ENCODE measurements at regions not wholly inside any gene's neighbourhood (a gene's known extent, or its start where the extent isn't known, plus 50 kb on each side); places are given as distances from the start of the nearest gene placed in this dataset.

GRCh38 chr11:95456714-95457491, 225.9 kb upstream of the SESN3 start:
- Histone ChIP-seq H4K20me1 (ENCODE audit: insufficient read depth, low read length) (no peaks in the 10 kb centered on the region), H3K9me3 (ENCODE audit: control insufficient read depth, insufficient read depth, low read length) (peaks cover under 1% of the 10 kb centered on the region; the same call in 1 of the 2 replicates), H3K18ac (ENCODE audit: low read depth, low read length) (no peak overlapping the region), H4K5ac (ENCODE audit: low read depth, low read length) (no peak overlapping the region), H2AK5ac (ENCODE audit: low read depth, low read length) (no peak overlapping the region), H3K36me3 (ENCODE audit: control insufficient read depth, insufficient read depth, low read length) (no peaks in the 10 kb centered on the region), H3K4me3 (ENCODE audit: insufficient read depth, low read depth, low read length) (no peak overlapping the region), H4K8ac (ENCODE audit: low read depth in 2 of 2, low read length in 2 of 2) (no peak overlapping the region), H3K23ac (ENCODE audit: low read depth, low read length) (no peak overlapping the region), H3K14ac (replicated peaks; ENCODE audit: low read depth, low read length) (no peak overlapping the region), H3K56ac (ENCODE audit: extremely low read depth, insufficient read depth, low read length) (no peak overlapping the region), H3K9ac (ENCODE audit: low read depth, low read length) (no peak overlapping the region), H2BK5ac (ENCODE audit: low read depth, low read length, poor library complexity, severe bottlenecking) (no peak overlapping the region), H4K91ac (ENCODE audit: insufficient read depth, low read depth, low read length) (no peak overlapping the region), H2BK120ac (ENCODE audit: low read depth, low read length) (no peak overlapping the region), H2AFZ (replicated peaks; ENCODE audit: low read length, poor library complexity) (no peak overlapping the region), H3K27ac (ENCODE audit: insufficient read depth, low read length) (no peak overlapping the region), H2BK20ac (ENCODE audit: low read depth, low read length) (no peak overlapping the region), H3K27me3 (ENCODE audit: control insufficient read depth, insufficient read depth, low read length) (no peaks in the 10 kb centered on the region), H3K4me2 (ENCODE audit: low read depth, low read length) (no peak overlapping the region), H3K79me1 (ENCODE audit: low read depth in 1 of 2, low read length in 2 of 2) (no peaks in the 10 kb centered on the region), H3K4ac (ENCODE audit: low read depth, low read length) (no peak overlapping the region), H3K9me1 (ENCODE audit: insufficient read depth, low read length) (no peaks in the 10 kb centered on the region), H3K4me1 (ENCODE audit: control insufficient read depth, insufficient read depth, low read length) (peaks cover 5% of the 10 kb centered on the region; the same call in 1 of the 2 replicates), H2BK15ac (ENCODE audit: low read depth, low read length) (no peak overlapping the region), H2AK9ac (replicated peaks; ENCODE audit: low read depth, low read length, poor library complexity) (no peak overlapping the region)
- no TSS peak for BruUV-seq (replicated peaks)
- TF ChIP-seq FOS (IDR thresholded peaks at IDR 0.05; ENCODE audit: low read depth, low read length) (no peak), BHLHE40 (IDR thresholded peaks at IDR 0.05; ENCODE audit: low read depth, low read length) (no peak), CTCF (conservative IDR thresholded peaks at IDR 0.05; ENCODE audit: low read depth, low read length) (no peak), MAFK (IDR thresholded peaks at IDR 0.05; ENCODE audit: low read depth, low read length) (no peak), RCOR1 (IDR thresholded peaks at IDR 0.05; ENCODE audit: insufficient replicate concordance, low read length) (no peak), MAZ (IDR thresholded peaks at IDR 0.05; ENCODE audit: borderline replicate concordance, low read depth, low read length) (no peak), ELK1 (IDR thresholded peaks at IDR 0.05; ENCODE audit: borderline replicate concordance, low read depth, low read length) (no peak), CEBPB (IDR thresholded peaks at IDR 0.05; ENCODE audit: low read depth, low read length) (no peak), POLR2A (IDR thresholded peaks at IDR 0.05; ENCODE audit: low read depth, low read length) (no peak), RFX5 (IDR thresholded peaks at IDR 0.05; ENCODE audit: low read depth, low read length) (no peak), MXI1 (IDR thresholded peaks at IDR 0.05; ENCODE audit: borderline replicate concordance, low read depth, low read length) (no peak), SMC3 (IDR thresholded peaks at IDR 0.05; ENCODE audit: low read depth, low read length) (no peak), CHD1 (IDR thresholded peaks at IDR 0.05; ENCODE audit: low read depth, low read length) (no peak), RAD21 (IDR thresholded peaks at IDR 0.05; ENCODE audit: low read length) (no peak), USF2 (IDR thresholded peaks at IDR 0.05; ENCODE audit: low read depth, low read length) (no peak), NFE2L2 (IDR thresholded peaks at IDR 0.05; ENCODE audit: low read depth, low read length) (no peak)
- in situ Hi-C loops (cut with MboI; ENCODE audit: low sequenced_read_pairs), result no loop called here
- ChIA-PET POLR2A (ENCODE audit: unreplicated experiment) (no interaction called here), CTCF (no interaction called here)
- peak; percentile 17 for DNase-seq
- intact Hi-C loops (cut with micrococcal nuclease), result no loop called here
- 78% methylated on average over 5 of the region's 7 CpGs; no CpG with 5 or more reads in 1 of the 2 experiments for WGBS, 2 experiments (ENCODE audit: extremely low coverage in 2 of 2, insufficient read length in 1 of 2)
- no peak for ATAC-seq (ENCODE audit: low read depth)
- dilution Hi-C loops (cut with HindIII; ENCODE audit: low sequenced_read_pairs, unreplicated experiment), result no loop called here

Measured in IMR-90 (cell line).